MCF 10A (cell line): ENCODE measurements at regions not wholly inside any gene's neighbourhood (a gene's known extent, or its start where the extent isn't known, plus 50 kb on each side); places are given as distances from the start of the nearest gene placed in this dataset.

Experiments used
- BruUV-seq: library from RNA; stranded (reverse); fragments of 400-500 nt; replicated peaks from 2 replicates; lab custom pipeline; 2021; lab: Mats Ljungman, UMichigan
- CTCF ChIA-PET: fragments of 300-600 bp; sonication (Branson Sonifier 250); formaldehyde crosslinking; extraction: SDS; loops from one replicate; lab custom pipeline; 2021; ENCODE audit warnings: antibody characterized with exemption, inconsistent platforms; lab: Yijun Ruan, JAX
- POLR2A ChIA-PET: fragments of 300-600, 350-650 bp; sonication (Branson Sonifier 250); formaldehyde crosslinking; extraction: SDS; loops from one replicate; lab custom pipeline; 2020; ENCODE audit warnings: antibody characterized with exemption, inconsistent platforms; lab: Yijun Ruan, JAX
- DNase-seq: peaks from one replicate; pipeline ENCODE4 v3.0.0-alpha.2; 2018; ENCODE audit not compliant: unreplicated experiment
- H3K27ac Mint-ChIP-seq: one replicate; pipeline ENCODE4 v1.8.0; 2022; ENCODE audit warnings: mild to moderate bottlenecking, low read depth, mixed read lengths; ENCODE audit not compliant: unreplicated experiment
- H3K27me3 Mint-ChIP-seq: one replicate; pipeline ENCODE4 v1.8.0; 2022; ENCODE audit warnings: mixed read lengths; ENCODE audit not compliant: insufficient read depth, unreplicated experiment
- H3K36me3 Mint-ChIP-seq: one replicate; pipeline ENCODE4 v1.8.0; 2022; ENCODE audit warnings: mild to moderate bottlenecking, moderate library complexity, mixed read lengths; ENCODE audit not compliant: insufficient read depth, unreplicated experiment
- H3K4me1 Mint-ChIP-seq: one replicate; pipeline ENCODE4 v1.8.0; 2022; ENCODE audit warnings: mixed read lengths; ENCODE audit not compliant: insufficient read depth, unreplicated experiment
- H3K4me3 Mint-ChIP-seq: one replicate; pipeline ENCODE4 v1.8.0; 2022; ENCODE audit warnings: mild to moderate bottlenecking, moderate library complexity, mixed read lengths; ENCODE audit not compliant: unreplicated experiment
- H3K9me3 Mint-ChIP-seq: one replicate; pipeline ENCODE4 v1.8.0; 2022; ENCODE audit warnings: mixed read lengths; ENCODE audit not compliant: unreplicated experiment
- CTCF ChIP-seq: fragments of 200-600 bp; IDR thresholded peaks from one replicate; pipeline ENCODE4 v1.8.0; 2022; ENCODE audit warnings: antibody characterized with exemption, mild to moderate bottlenecking; ENCODE audit not compliant: unreplicated experiment
- intact Hi-C: fragments of 100-400 bp; cut with micrococcal nuclease; formaldehyde crosslinking; loops from 2 replicates; pipeline ENCODE4 v1.14.1; 2022

DNA sequence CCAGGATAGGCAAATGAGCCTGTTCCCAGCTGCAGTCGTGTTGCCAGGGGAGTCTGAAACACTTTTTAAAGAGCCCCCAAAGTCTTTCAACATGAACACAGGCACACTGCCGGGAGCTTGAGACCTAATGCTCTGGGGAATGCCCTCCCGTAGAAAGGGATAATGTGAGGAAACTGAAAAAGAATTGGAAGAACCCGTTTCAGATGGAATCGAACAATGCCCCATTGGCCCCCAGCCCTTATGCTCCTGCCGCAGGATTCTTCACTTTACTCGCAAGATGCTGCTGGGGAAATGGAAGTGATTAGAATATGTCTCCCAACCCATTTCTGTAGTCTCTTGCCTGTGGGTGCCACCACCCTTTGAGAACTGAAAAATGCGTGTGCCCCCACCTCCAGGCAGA lies 136.3 kb upstream of the GATA6 start:
- Mint-ChIP-seq H3K27ac (no peak overlapping the region), H3K4me1 (peaks cover 14% of the 10 kb centered on the region), H3K27me3 (no peaks in the 10 kb centered on the region), H3K4me3 (no peak overlapping the region), H3K9me3 (no peaks in the 10 kb centered on the region), H3K36me3 (peaks cover 12% of the 10 kb centered on the region)
- POLR2A ChIA-PET = interaction anchor here (0.5 to 1.6 kb wide), 6 partner anchors 7 to 395 kb away, joined by 3 to 5 read pairs (median 4); no protein-coding TSS in a partner anchor
- DNase-seq = no peak
- TF ChIP-seq CTCF = no peak
- CTCF ChIA-PET = interaction anchor here (0.6 to 2.1 kb wide), 2 partner anchors 34 to 213 kb away, joined by 4 to 10 read pairs; no protein-coding TSS in a partner anchor
- no TSS peak for BruUV-seq
- intact Hi-C loops = no loop called here

DNA sequence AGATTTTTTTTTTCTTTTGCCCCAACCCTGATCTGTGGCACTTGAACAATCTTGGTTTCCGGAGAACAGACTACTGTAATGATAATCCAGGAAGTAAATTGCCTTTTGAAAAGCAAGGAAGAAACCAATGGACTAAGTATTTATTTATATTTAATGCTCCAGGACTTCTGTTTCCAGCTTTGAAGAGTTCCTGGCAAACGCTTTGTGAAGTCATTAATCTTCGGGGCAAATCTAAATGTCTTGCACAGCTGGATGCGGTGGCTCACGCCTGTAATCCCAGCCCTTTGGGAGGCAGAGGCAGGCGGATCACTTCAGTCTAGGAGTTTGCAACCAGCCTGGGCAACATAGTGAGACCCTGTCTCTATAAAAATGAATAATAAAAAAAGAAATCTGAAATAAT lies 135.1 kb upstream of the GATA6 start:
- no TSS peak for BruUV-seq
- H3K4me3 Mint-ChIP-seq = no peak overlapping the region
- H3K36me3 Mint-ChIP-seq = peaks cover 12% of the 10 kb centered on the region
- intact Hi-C loops = no loop called here
- H3K4me1 Mint-ChIP-seq = peaks cover 14% of the 10 kb centered on the region
- no peak overlapping the region for H3K27ac Mint-ChIP-seq
- TF ChIP-seq CTCF = no peak
- H3K9me3 Mint-ChIP-seq = no peaks in the 10 kb centered on the region
- no peaks in the 10 kb centered on the region for H3K27me3 Mint-ChIP-seq
- DNase-seq = no peak
- CTCF ChIA-PET = interaction anchor here (1.0 kb wide), 1 partner anchor 35 kb away, joined by 3 read pairs; no protein-coding TSS in a partner anchor
- POLR2A ChIA-PET = interaction anchor here (0.6 kb wide), 1 partner anchor 111 kb away, joined by 3 read pairs; no protein-coding TSS in a partner anchor

DNA sequence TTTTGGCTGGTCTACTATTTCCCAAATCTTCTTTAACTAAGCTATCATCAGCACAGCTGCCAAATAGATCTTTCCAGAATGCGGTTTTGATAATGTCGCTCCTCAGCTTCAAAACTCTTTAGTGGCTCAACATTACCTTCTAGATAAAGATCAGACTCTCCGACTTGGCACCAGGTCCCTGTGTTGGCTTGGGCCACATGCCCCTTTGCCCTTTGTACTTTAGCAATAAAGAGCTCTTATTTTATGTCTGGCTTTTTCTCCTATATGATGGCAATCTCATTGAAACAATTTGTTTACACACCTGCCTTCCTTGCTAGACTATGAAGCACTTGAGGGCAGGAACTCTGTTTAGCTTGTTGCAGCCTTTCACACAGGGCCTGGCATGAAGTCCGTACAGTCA lies 128.9 kb upstream of the GATA6 start:
- no TSS peak for BruUV-seq
- no peaks in the 10 kb centered on the region for H3K9me3 Mint-ChIP-seq
- no peak for DNase-seq

DNA sequence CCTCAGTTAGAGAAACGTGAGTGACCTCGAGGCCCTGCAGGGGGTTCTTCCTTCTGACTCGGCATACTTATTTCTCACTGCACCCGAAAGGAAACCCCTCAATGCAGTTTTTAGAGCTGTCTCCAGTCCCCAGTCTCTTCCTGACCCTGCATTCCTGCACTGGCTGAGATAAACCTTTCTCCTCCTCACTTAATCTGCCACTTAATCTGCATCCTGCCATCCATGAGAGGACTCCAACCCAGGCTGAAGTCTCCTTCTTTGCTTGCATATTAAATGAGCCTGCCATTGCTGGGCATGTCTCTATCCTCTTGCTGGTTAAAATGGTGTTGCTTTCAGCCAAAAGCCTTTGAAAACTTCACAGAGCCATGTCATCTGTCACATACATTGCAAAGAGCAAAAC lies 125.6 kb upstream of the GATA6 start:
- intact Hi-C loops = no loop called here
- DNase-seq = no peak
- ChIA-PET CTCF (no interaction called here), POLR2A (no interaction called here)
- no peaks in the 10 kb centered on the region for H3K4me1 Mint-ChIP-seq
- no TSS peak for BruUV-seq
- no peaks in the 10 kb centered on the region for H3K36me3 Mint-ChIP-seq
- H3K9me3 Mint-ChIP-seq = no peaks in the 10 kb centered on the region
- no peak overlapping the region for H3K4me3 Mint-ChIP-seq
- H3K27ac Mint-ChIP-seq = no peak overlapping the region
- TF ChIP-seq CTCF = no peak
- H3K27me3 Mint-ChIP-seq = no peaks in the 10 kb centered on the region

More for the DNA sequence above, 128.9 kb upstream of the GATA6 start:
- H3K4me1 Mint-ChIP-seq = no peaks in the 10 kb centered on the region
- H3K27me3 Mint-ChIP-seq = no peaks in the 10 kb centered on the region
- CTCF ChIA-PET = interaction anchor here (0.6 to 0.7 kb wide), 2 partner anchors 40 to 43 kb away, joined by 3 read pairs; no protein-coding TSS in a partner anchor
- TF ChIP-seq CTCF = no peak
- no peak overlapping the region for H3K27ac Mint-ChIP-seq
- intact Hi-C loops = no loop called here
- POLR2A ChIA-PET = interaction anchor here (0.9 kb wide), 1 partner anchor 8 kb away, joined by 3 read pairs; no protein-coding TSS in a partner anchor
- no peaks in the 10 kb centered on the region for H3K36me3 Mint-ChIP-seq
- H3K4me3 Mint-ChIP-seq = no peak overlapping the region
